SU-DHL-6 (cell line): ENCODE measurements at regions not wholly inside any gene's neighbourhood (a gene's known extent, or its start where the extent isn't known, plus 50 kb on each side); places are given as distances from the start of the nearest gene placed in this dataset.

Source experiments
- CTCF ChIP-seq: fragments of 200-600 bp; sonication (generic); IDR thresholded peaks from one replicate; pipeline ENCODE4 v1.5.1; 2017; ENCODE audit warnings: antibody characterized with exemption, mild to moderate bottlenecking, low read length, moderate library complexity; ENCODE audit not compliant: insufficient read depth, poor library complexity, severe bottlenecking
- EZH2phosphoT487 ChIP-seq: fragments of 200-600 bp; sonication (generic), shearing (Covaris generic); conservative IDR thresholded peaks from 2 replicates; pipeline ENCODE4 v1.6.1; 2018; ENCODE audit warnings: mild to moderate bottlenecking, antibody characterized with exemption, low read length, moderate library complexity, mixed read lengths

DNA sequence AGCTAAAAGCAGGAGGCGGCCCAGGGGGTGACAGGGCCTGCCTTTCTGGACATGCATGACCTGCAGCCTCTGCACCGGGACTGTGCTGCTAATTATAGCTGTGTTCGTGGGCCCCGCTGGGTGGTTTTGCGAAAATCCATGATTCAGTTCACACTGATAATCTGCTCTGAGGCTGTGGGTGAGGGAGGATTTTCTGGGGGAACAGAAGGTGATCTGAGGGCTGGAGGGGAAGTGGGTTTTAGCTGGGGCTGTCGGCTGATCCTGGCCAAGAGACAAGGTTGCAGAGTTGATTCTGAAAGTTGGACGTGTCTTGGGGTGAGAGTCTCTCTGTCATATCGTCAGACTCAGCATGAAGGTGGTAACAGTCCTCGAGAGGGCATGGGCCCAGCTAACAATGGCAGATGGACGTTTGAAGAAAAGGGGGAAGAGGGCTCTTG, 187.5 kb upstream of the ZNF469 start:
- no peak for TF ChIP-seq CTCF
- TF ChIP-seq EZH2phosphoT487, result no peak
